ENCODE measurements at regions not wholly inside any gene's neighbourhood (a gene's known extent, or its start where the extent isn't known, plus 50 kb on each side); places are given as distances from the start of the nearest gene placed in this dataset.
"Not testable (repeated sequence)": the region's sequence is repeated elsewhere in the genome, so short reads cannot be mapped to it uniquely, and the experiment has no call there.

DNA sequence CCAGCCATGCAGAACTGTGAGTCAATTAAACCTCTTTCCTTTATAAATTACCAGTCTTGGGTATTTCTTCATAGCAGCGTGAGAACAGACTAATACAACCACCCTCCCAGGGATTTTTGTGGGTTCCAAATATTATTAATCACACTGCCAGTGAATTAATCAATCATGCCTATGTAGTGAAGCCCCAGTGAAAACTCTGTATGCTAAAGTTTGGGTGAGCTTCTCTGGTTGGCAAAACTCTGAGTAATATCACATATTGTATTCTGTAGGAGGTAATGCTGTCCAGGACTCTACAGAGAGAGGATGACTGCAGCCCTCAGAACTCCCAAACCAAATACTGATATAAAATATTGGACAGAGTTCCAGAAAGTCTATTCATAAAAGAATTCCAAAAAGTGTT, 216.9 kb downstream of the RPAP3 start:
- no peak overlapping the region for H3K27ac ChIP-seq
- TF ChIP-seq ZFX (IDR thresholded peaks at IDR 0.05; ENCODE audit: borderline replicate concordance), result no peak
- TF ChIP-seq, protein P1, sequence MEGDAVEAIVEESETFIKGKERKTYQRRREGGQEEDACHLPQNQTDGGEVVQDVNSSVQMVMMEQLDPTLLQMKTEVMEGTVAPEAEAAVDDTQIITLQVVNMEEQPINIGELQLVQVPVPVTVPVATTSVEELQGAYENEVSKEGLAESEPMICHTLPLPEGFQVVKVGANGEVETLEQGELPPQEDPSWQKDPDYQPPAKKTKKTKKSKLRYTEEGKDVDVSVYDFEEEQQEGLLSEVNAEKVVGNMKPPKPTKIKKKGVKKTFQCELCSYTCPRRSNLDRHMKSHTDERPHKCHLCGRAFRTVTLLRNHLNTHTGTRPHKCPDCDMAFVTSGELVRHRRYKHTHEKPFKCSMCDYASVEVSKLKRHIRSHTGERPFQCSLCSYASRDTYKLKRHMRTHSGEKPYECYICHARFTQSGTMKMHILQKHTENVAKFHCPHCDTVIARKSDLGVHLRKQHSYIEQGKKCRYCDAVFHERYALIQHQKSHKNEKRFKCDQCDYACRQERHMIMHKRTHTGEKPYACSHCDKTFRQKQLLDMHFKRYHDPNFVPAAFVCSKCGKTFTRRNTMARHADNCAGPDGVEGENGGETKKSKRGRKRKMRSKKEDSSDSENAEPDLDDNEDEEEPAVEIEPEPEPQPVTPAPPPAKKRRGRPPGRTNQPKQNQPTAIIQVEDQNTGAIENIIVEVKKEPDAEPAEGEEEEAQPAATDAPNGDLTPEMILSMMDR (IDR thresholded peaks at IDR 0.05), result no peak

DNA sequence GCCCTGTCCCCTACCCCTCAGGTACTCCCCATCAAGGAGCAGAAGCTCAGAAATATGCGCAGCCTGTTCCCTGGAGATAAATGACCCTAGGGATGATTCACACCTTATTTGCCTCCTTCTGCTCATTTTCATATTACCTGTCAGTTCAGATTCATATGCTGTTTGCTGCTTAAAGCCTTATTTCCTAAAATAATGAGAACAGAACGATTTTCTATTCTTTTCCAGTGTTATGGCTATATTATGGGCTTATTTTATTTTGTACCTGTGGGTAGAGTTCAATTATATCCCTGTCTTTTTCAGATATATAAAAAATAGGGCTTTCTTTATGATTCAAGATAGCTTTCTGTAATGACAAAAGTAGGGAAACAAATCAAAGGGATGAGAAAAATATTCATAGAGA, 224.8 kb downstream of the RPAP3 start:
- no peak overlapping the region for H3K27ac ChIP-seq
- TF ChIP-seq ZFX (IDR thresholded peaks at IDR 0.05; ENCODE audit: borderline replicate concordance), result no peak
- TF ChIP-seq, protein P1 (IDR thresholded peaks at IDR 0.05), result no peak

DNA sequence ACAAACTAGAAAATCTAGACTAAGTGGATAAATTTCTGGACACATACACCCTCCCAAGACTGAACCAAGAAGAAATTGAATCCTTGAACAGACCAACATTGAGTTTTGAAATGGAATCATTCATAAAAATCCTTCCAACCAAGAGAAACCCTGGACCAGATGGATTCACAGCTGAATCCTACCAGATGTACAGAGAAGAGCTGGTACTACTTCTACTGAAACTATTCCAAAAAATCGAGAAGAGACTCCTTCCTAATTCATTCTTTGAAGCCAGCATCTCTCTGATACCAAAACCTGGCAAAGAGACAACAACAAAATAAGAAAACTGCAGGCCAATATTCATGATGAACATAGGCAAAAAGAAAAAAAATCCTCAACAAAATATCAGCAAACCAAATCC, 227.4 kb downstream of the RPAP3 start:
- H3K27ac ChIP-seq, result no peak overlapping the region
- TF ChIP-seq, protein P1 (IDR thresholded peaks at IDR 0.05), result no peak
- no peak for TF ChIP-seq ZFX (IDR thresholded peaks at IDR 0.05; ENCODE audit: borderline replicate concordance)

DNA sequence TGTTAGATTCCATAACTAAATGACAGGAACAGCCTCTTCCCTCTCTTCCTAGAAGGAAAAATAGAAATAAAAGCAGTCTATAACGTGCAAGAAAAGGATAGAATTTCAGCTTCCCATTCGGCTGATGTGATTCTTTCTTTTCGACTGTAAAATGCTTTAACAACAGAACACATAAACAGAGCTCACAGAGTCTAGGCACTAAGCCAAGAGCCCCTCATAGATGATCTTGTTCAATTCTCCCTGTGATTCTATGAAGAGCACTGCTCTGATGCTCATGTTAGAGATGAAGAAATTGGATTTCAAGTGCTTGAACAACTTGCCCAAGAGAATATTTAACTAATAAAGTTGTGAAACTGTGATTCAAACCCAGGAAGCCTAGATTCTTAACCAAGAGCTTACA, 232.7 kb downstream of the RPAP3 start:
- no peak overlapping the region for H3K27ac ChIP-seq
- no peak for TF ChIP-seq ZFX (IDR thresholded peaks at IDR 0.05; ENCODE audit: borderline replicate concordance)
- TF ChIP-seq, protein P1 (IDR thresholded peaks at IDR 0.05), result no peak

DNA sequence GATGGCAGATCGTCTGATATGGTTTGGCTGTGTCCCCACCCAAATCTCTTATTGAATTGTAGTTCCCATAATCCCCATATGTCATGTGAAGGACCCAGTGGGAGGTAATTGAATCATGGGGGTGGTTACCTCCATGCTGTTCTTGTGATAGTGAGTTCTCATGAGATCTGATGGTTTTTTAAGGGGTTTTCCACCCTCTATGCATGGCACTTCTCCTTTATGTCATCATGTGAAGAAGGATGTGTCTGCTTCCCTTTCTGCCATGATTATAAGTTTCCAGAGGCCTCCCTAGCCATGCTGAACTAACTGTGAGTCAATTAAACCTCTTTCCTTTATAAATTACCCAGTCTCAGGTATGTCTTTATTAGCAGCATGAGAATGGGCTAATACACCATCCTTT, 235.5 kb downstream of the RPAP3 start:
- not testable (repeated sequence) for H3K27ac ChIP-seq

DNA sequence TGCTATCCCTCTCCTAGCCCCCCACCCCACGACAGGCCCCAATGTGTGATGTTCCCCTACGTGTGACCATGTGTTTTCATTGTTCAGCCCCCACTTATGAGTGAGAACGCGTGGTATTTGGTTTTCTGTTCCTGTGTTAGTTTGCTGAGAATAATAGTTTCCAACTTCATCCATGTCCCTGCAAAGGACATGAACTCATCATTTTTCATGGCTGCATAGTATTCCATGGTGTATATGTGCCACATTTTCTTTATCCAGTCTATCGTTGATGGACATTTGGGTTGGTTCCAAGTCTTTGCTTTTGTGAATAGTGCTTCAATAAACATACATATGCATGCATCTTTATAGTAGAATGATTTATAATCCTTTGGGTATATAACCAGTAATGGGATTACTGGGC, 241.9 kb downstream of the RPAP3 start:
- H3K27ac ChIP-seq, result not testable (repeated sequence)

DNA sequence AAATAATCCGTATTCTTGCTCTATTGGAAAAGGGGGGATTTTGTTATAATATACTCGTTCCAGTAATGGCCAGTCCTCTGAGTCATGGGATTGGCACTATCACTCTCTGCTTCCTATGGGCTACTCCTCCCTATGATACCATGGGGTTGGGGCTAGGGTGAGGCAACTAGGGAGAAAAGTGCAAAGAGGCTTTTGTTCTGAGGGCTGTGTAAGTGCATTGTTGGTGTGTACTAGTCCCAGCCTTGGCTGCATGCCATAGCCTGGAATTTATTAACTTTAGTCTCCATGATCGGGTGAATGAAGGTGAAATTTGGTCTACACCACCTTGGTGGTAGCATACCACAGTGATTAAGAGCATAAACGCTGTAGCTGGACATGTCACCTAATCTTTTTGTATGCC, 247.6 kb downstream of the RPAP3 start:
- no peak overlapping the region for H3K27ac ChIP-seq
- TF ChIP-seq, protein P1 (IDR thresholded peaks at IDR 0.05), result no peak
- no peak for TF ChIP-seq ZFX (IDR thresholded peaks at IDR 0.05; ENCODE audit: borderline replicate concordance)

DNA sequence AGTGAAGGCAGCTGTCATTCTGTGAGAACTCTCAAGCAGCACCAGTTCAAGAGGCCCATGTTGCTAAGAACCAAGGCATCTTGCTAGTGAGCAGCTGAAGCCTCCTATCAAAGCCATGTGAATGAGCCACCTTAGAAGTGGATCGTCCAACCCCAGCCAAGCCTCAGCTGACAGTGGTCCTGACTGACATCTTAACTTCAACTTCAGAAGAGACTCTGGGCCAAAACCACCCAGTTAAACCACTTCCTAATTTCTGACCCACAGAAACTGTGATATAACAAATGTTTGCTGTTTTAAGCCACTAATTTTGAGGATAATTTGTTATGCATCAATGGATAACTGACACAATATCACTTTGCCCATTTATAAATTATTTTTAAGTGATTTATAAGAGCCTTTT, 256.0 kb downstream of the RPAP3 start:
- no peak overlapping the region for H3K27ac ChIP-seq
- no peak for TF ChIP-seq ZFX (IDR thresholded peaks at IDR 0.05; ENCODE audit: borderline replicate concordance)
- TF ChIP-seq, protein P1 (IDR thresholded peaks at IDR 0.05), result no peak

DNA sequence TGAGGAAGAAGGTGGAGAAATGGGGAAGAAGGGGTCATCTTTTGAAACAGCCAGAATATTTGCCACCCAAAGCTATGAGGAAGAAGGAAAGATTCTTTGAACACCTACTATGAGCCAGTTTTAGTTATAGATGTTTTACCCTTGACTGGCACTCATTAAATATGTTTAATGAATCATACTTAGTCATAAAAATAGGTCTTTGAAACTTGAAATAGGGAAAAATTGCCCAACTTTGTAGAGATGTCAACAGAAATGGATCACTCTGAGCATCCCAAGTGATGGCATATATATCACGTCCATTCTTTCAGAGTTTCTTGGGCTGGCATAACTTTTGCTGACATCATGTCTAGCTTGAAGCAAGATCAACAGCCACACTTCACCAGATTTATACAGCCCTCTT, 263.5 kb downstream of the RPAP3 start:
- H3K27ac ChIP-seq, result no peak overlapping the region
- no peak for TF ChIP-seq ZFX (IDR thresholded peaks at IDR 0.05; ENCODE audit: borderline replicate concordance)
- TF ChIP-seq, protein P1 (IDR thresholded peaks at IDR 0.05), result no peak
